ENCODE measurements at regions not wholly inside any gene's neighbourhood (a gene's known extent, or its start where the extent isn't known, plus 50 kb on each side); places are given as distances from the start of the nearest gene placed in this dataset.
"Not testable (repeated sequence)": the region's sequence is repeated elsewhere in the genome, so short reads cannot be mapped to it uniquely, and the experiment has no call there.

GRCh38 chr13:55062662-55063061 lies 2034.0 kb downstream of the OLFM4 start:
- DNase-seq, result no peak

GRCh38 chr13:55067946-55068345 lies 2039.3 kb downstream of the OLFM4 start:
- DNase-seq, result no peak

- DNase-seq, result no peak
Observed at GRCh38 chr13:55069746-55070145, 2041.1 kb downstream of the OLFM4 start.

GRCh38 chr13:55073000-55073399 lies 2044.4 kb downstream of the OLFM4 start:
- no peak for DNase-seq

- no peak for DNase-seq
Observed at GRCh38 chr13:55084630-55085029, 2056.0 kb downstream of the OLFM4 start.

GRCh38 chr13:55087085-55087484 lies 2053.6 kb upstream of the PRR20A start:
- DNase-seq, result no peak

- DNase-seq, result no peak
Observed at GRCh38 chr13:55090612-55091011, 2050.1 kb upstream of the PRR20A start.

GRCh38 chr13:55091172-55091571 lies 2049.5 kb upstream of the PRR20A start:
- no peak for DNase-seq

- DNase-seq, result no peak
Observed at GRCh38 chr13:55106509-55106908, 2034.2 kb upstream of the PRR20A start.

GRCh38 chr13:55120631-55121030 lies 2020.1 kb upstream of the PRR20A start:
- no peak for DNase-seq

- DNase-seq, result no peak
Observed at GRCh38 chr13:55155046-55155445, 1985.7 kb upstream of the PRR20A start.

- no peak for DNase-seq
Observed at GRCh38 chr13:55159765-55160164, 1981.0 kb upstream of the PRR20A start.

GRCh38 chr13:55160867-55161266 lies 1979.9 kb upstream of the PRR20A start:
- no peak for DNase-seq

GRCh38 chr13:55178582-55178981 lies 1962.1 kb upstream of the PRR20A start:
- not testable (repeated sequence) for DNase-seq

- no peak for DNase-seq
Observed at GRCh38 chr13:55190996-55191395, 1949.7 kb upstream of the PRR20A start.

GRCh38 chr13:55199134-55199533 lies 1941.6 kb upstream of the PRR20A start:
- DNase-seq, result no peak

GRCh38 chr13:55214841-55215345 lies 1925.8 kb upstream of the PRR20A start:
- DNase-seq, result no peak

GRCh38 chr13:55219538-55219937 lies 1921.2 kb upstream of the PRR20A start:
- no peak for DNase-seq

- DNase-seq, result no peak
Observed at GRCh38 chr13:55229906-55230569, 1910.7 kb upstream of the PRR20A start.

- no peak for DNase-seq
Observed at GRCh38 chr13:55230570-55230908, 1910.2 kb upstream of the PRR20A start.

GRCh38 chr13:55234311-55234710 lies 1906.4 kb upstream of the PRR20A start:
- no peak for DNase-seq

- no peak for DNase-seq
Observed at GRCh38 chr13:55245005-55245644, 1895.6 kb upstream of the PRR20A start.

- no peak for DNase-seq
Observed at GRCh38 chr13:55255236-55255635, 1885.5 kb upstream of the PRR20A start.

GRCh38 chr13:55263045-55263444 lies 1877.7 kb upstream of the PRR20A start:
- DNase-seq, result peak; percentile 10

- no peak for DNase-seq
Observed at GRCh38 chr13:55266644-55267043, 1874.1 kb upstream of the PRR20A start.
